OCI-LY3 (cell line): ENCODE measurements at regions not wholly inside any gene's neighbourhood (a gene's known extent, or its start where the extent isn't known, plus 50 kb on each side); places are given as distances from the start of the nearest gene placed in this dataset.

Experiments used
- H2AFZ ChIP-seq: fragments of 200-600, 300-600 bp; shearing (Covaris generic); 2 replicates; pipeline ENCODE4 v1.6.0; 2014; ENCODE audit warnings: antibody characterized with exemption, low read depth, low read length
- H3K27ac ChIP-seq: fragments of 200-600, 300-600 bp; sonication (generic); 2 replicates; pipeline ENCODE4 v1.5.1; 2014; ENCODE audit warnings: mild to moderate bottlenecking, low read length, moderate library complexity, mixed read lengths
- H3K27me3 ChIP-seq: fragments of 200-600, 300-600 bp; sonication (generic); 2 replicates; pipeline ENCODE4 v1.6.1; 2014; ENCODE audit warnings: low read depth, low read length, mixed read lengths
- H3K36me3 ChIP-seq: fragments of 200-600, 300-600 bp; sonication (generic); replicated peaks from 2 replicates; pipeline ENCODE3; 2014; ENCODE audit warnings: low read depth, low read length, mixed read lengths
- H3K4me1 ChIP-seq: fragments of 300-600, 200-600 bp; sonication (generic); 2 replicates; pipeline ENCODE4 v1.6.1; 2014; ENCODE audit warnings: low read length, mixed read lengths
- H3K4me2 ChIP-seq: fragments of 200-600, 300-600 bp; sonication (generic); 2 replicates; pipeline ENCODE4 v1.6.1; 2014; ENCODE audit warnings: low read length, mixed read lengths
- H3K4me3 ChIP-seq: fragments of 300-600, 200-600 bp; sonication (generic); 2 replicates; pipeline ENCODE4 v1.5.1; 2014; ENCODE audit warnings: antibody characterized with exemption, mild to moderate bottlenecking, low read length, moderate library complexity
- H3K79me2 ChIP-seq: fragments of 300-600, 200-600 bp; shearing (Covaris generic); 2 replicates; pipeline ENCODE4 v1.6.1; 2014; ENCODE audit warnings: mild to moderate bottlenecking, low read length, mixed read lengths
- H3K9ac ChIP-seq: fragments of 300-600, 200-600 bp; shearing (Covaris generic); 2 replicates; pipeline ENCODE4 v1.6.0; 2014; ENCODE audit warnings: mild to moderate bottlenecking, low read length, moderate library complexity
- H3K9me3 ChIP-seq: fragments of 200-600, 300-600 bp; shearing (Covaris generic); 2 replicates; pipeline ENCODE4 v1.6.1; 2014; ENCODE audit warnings: low read length, mixed read lengths; ENCODE audit not compliant: insufficient read depth
- H4K20me1 ChIP-seq: fragments of 200-600, 300-600 bp; sonication (generic); 2 replicates; pipeline ENCODE4 v1.6.1; 2016; ENCODE audit warnings: low read length, mixed read lengths; ENCODE audit not compliant: insufficient read depth
- EZH2phosphoT487 ChIP-seq: fragments of 200-600 bp; shearing (Covaris generic); IDR thresholded peaks from 2 replicates; pipeline ENCODE4 v1.6.1; 2018; ENCODE audit warnings: antibody characterized with exemption, mixed run types, low read depth
- TF ChIP-seq, protein P1 (sequence below): fragments of 200-600, 300-600 bp; sonication (generic); IDR thresholded peaks from 2 replicates; pipeline ENCODE4 v1.5.1; 2014; ENCODE audit warnings: antibody characterized with exemption, low read length, low read depth

DNA sequence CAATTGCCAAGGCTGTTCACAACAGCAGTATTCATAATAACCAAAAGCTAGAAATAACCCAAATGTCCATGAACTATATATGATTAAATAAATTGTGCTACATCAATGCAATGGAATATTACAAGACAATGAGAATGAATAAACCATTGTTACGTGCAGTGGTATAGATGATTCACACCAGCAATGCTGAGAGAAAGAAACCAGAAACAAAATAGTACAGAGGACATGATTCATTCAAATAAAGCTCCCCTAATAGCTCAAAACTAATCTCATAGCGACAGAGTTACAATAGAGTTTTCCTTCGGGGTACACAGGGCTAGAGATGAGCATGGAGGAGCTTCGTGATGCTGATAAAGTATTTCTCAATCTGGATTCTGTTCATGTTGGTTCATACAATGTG, 148.1 kb upstream of the SPANXN1 start:
- H4K20me1 ChIP-seq = no peaks in the 10 kb centered on the region
- H3K36me3 ChIP-seq = no peaks in the 10 kb centered on the region
- no peak overlapping the region for H3K27ac ChIP-seq
- H3K27me3 ChIP-seq = no peaks in the 10 kb centered on the region
- H3K9ac ChIP-seq = no peak overlapping the region
- H3K4me1 ChIP-seq = no peaks in the 10 kb centered on the region
- H3K4me2 ChIP-seq = no peak overlapping the region
- no peak overlapping the region for H2AFZ ChIP-seq
- no peak for TF ChIP-seq EZH2phosphoT487
- TF ChIP-seq, protein P1, sequence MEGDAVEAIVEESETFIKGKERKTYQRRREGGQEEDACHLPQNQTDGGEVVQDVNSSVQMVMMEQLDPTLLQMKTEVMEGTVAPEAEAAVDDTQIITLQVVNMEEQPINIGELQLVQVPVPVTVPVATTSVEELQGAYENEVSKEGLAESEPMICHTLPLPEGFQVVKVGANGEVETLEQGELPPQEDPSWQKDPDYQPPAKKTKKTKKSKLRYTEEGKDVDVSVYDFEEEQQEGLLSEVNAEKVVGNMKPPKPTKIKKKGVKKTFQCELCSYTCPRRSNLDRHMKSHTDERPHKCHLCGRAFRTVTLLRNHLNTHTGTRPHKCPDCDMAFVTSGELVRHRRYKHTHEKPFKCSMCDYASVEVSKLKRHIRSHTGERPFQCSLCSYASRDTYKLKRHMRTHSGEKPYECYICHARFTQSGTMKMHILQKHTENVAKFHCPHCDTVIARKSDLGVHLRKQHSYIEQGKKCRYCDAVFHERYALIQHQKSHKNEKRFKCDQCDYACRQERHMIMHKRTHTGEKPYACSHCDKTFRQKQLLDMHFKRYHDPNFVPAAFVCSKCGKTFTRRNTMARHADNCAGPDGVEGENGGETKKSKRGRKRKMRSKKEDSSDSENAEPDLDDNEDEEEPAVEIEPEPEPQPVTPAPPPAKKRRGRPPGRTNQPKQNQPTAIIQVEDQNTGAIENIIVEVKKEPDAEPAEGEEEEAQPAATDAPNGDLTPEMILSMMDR = no peak
- no peaks in the 10 kb centered on the region for H3K9me3 ChIP-seq
- no peaks in the 10 kb centered on the region for H3K79me2 ChIP-seq
- H3K4me3 ChIP-seq = no peak overlapping the region
